ENCODE measurements at regions not wholly inside any gene's neighbourhood (a gene's known extent, or its start where the extent isn't known, plus 50 kb on each side); places are given as distances from the start of the nearest gene placed in this dataset.

DNA sequence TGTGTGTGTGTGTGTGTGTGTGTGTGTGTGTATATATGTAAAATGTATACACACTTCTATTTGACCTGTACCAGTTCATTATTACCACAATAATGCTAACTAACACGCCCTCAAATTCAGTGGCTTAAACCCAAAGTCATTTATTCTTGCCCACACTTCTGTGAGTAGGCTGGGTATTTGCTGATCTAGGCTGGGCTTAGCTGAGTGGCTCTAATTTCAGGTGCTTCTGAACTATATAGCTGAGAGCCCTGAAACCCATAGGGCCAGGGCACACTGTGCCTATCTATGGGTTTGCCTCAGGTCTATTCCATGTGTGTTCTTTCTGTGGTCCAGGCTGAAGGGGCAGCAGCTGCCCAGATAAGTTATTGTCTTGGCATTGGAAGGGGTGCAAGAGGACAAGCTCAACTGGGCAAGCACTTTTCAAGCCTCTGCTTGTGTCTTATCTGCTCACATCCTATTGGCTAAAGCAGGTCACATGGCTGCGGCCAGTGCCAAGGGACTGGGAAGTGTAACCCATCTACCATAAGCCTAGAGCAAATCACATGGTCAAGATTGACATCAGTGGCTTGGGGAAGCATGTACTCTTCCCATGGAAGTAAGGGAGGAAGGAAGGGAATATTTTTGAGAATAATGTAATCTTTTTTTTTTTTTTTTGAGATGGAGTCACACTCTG, 139.9 kb downstream of the PALM2AKAP2 start:
- no peak for TF ChIP-seq POLR2A (IDR thresholded peaks at IDR 0.05)
- TF ChIP-seq, protein P1, sequence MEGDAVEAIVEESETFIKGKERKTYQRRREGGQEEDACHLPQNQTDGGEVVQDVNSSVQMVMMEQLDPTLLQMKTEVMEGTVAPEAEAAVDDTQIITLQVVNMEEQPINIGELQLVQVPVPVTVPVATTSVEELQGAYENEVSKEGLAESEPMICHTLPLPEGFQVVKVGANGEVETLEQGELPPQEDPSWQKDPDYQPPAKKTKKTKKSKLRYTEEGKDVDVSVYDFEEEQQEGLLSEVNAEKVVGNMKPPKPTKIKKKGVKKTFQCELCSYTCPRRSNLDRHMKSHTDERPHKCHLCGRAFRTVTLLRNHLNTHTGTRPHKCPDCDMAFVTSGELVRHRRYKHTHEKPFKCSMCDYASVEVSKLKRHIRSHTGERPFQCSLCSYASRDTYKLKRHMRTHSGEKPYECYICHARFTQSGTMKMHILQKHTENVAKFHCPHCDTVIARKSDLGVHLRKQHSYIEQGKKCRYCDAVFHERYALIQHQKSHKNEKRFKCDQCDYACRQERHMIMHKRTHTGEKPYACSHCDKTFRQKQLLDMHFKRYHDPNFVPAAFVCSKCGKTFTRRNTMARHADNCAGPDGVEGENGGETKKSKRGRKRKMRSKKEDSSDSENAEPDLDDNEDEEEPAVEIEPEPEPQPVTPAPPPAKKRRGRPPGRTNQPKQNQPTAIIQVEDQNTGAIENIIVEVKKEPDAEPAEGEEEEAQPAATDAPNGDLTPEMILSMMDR (IDR thresholded peaks at IDR 0.05), result no peak
